DMS 273 treated with DMSO at 0.1 percent for 48 hours (cell line): ENCODE measurements at regions not wholly inside any gene's neighbourhood (a gene's known extent, or its start where the extent isn't known, plus 50 kb on each side); places are given as distances from the start of the nearest gene placed in this dataset.

Experiments
- DNase-seq: peaks from one replicate; lab custom pipeline; 2025; lab: John Stamatoyannopoulos, UW

- peak; percentile 74 for DNase-seq
These were observed 138.0 kb upstream of the EFNA5 start for GRCh38 chr5:107808671-107809137.

GRCh38 chr5:107807431-107807830 is 136.7 kb upstream of the EFNA5 start:
- DNase-seq = no peak

- peak; percentile 3 for DNase-seq
These were observed 136.0 kb upstream of the EFNA5 start for GRCh38 chr5:107806705-107807104.

- peak; percentile 86 for DNase-seq
These were observed 135.5 kb upstream of the EFNA5 start for GRCh38 chr5:107806271-107806670.

GRCh38 chr5:107805824-107806223 is 135.1 kb upstream of the EFNA5 start:
- DNase-seq = peak; percentile 44

- no peak for DNase-seq
These were observed 134.4 kb upstream of the EFNA5 start for GRCh38 chr5:107805166-107805565.

GRCh38 chr5:107803728-107804127 is 133.0 kb upstream of the EFNA5 start:
- DNase-seq = no peak

GRCh38 chr5:107801061-107801460 is 130.3 kb upstream of the EFNA5 start:
- DNase-seq = no peak

GRCh38 chr5:107799306-107799705 is 128.6 kb upstream of the EFNA5 start:
- no peak for DNase-seq

- no peak for DNase-seq
These were observed 126.1 kb upstream of the EFNA5 start for GRCh38 chr5:107796797-107797196.

- peak; percentile 76 for DNase-seq
These were observed 124.0 kb upstream of the EFNA5 start for GRCh38 chr5:107794741-107795140.

GRCh38 chr5:107792940-107793339 is 122.2 kb upstream of the EFNA5 start:
- DNase-seq = peak; percentile 16

- no peak for DNase-seq
These were observed 119.9 kb upstream of the EFNA5 start for GRCh38 chr5:107790671-107791070.

GRCh38 chr5:107786424-107786823 is 115.7 kb upstream of the EFNA5 start:
- DNase-seq = no peak

GRCh38 chr5:107783551-107783950 is 112.8 kb upstream of the EFNA5 start:
- no peak for DNase-seq

- DNase-seq = no peak
These were observed 111.9 kb upstream of the EFNA5 start for GRCh38 chr5:107782561-107783169.

GRCh38 chr5:107781451-107781850 is 110.7 kb upstream of the EFNA5 start:
- no peak for DNase-seq

- DNase-seq = no peak
These were observed 108.7 kb upstream of the EFNA5 start for GRCh38 chr5:107779437-107779836.

- no peak for DNase-seq
These were observed 107.9 kb upstream of the EFNA5 start for GRCh38 chr5:107778647-107779046.

GRCh38 chr5:107776922-107777740 is 106.4 kb upstream of the EFNA5 start:
- DNase-seq = no peak

GRCh38 chr5:107776506-107776905 is 105.8 kb upstream of the EFNA5 start:
- no peak for DNase-seq

GRCh38 chr5:107774316-107774715 is 103.6 kb upstream of the EFNA5 start:
- DNase-seq = no peak

- DNase-seq = no peak
These were observed 102.7 kb upstream of the EFNA5 start for GRCh38 chr5:107773479-107773878.
